HEK293 (cell line): ENCODE measurements at regions not wholly inside any gene's neighbourhood (a gene's known extent, or its start where the extent isn't known, plus 50 kb on each side); places are given as distances from the start of the nearest gene placed in this dataset.

Experiments
- CTCF ChIA-PET: fragments of 350-600 bp; formaldehyde crosslinking; extraction: SDS; loops from one replicate; lab custom pipeline; 2021; ENCODE audit warnings: antibody characterized with exemption; lab: Yijun Ruan, JAX
- POLR2A ChIA-PET: fragments of 300-600 bp; formaldehyde crosslinking; extraction: SDS; loops from one replicate; lab custom pipeline; 2020; ENCODE audit warnings: antibody characterized with exemption, inconsistent platforms; lab: Yijun Ruan, JAX
- H3K27ac ChIP-seq: fragments of 200-500 bp; sonication (Bioruptor generic); 2 replicates; pipeline ENCODE4 v1.5.1; 2014; ENCODE audit warnings: low read depth, low read length, control low read depth, inconsistent platforms; ENCODE audit errors: extremely low read depth
- H3K36me3 ChIP-seq, 2 experiments: fragments of 200-500 bp in 1 of 2; sonication (Bioruptor generic) in 1 of 2; 1 replicate in 1 of 2; 2 replicates in 1 of 2; pipeline ENCODE4 v1.5.1; 2014 to 2017; ENCODE audit warnings: inconsistent platforms in 2 of 2, low read length in 2 of 2; ENCODE audit not compliant: control insufficient read depth in 2 of 2, insufficient read depth in 1 of 2
- H3K4me1 ChIP-seq: fragments of 200-500 bp; sonication (Bioruptor generic); 2 replicates; pipeline ENCODE4 v1.5.1; 2014; ENCODE audit warnings: mild to moderate bottlenecking, low read length, inconsistent platforms; ENCODE audit not compliant: control insufficient read depth, insufficient read depth
- H3K4me3 ChIP-seq: 2 replicates; pipeline ENCODE4 v1.5.1; 2011; ENCODE audit warnings: low read depth, mild to moderate bottlenecking, control low read depth, low read length, moderate library complexity
- H3K9me3 ChIP-seq: fragments of 200-500 bp; sonication (Bioruptor generic); 2 replicates; pipeline ENCODE4 v1.5.1; 2014; ENCODE audit warnings: low read depth, low read length, inconsistent platforms; ENCODE audit not compliant: control insufficient read depth, insufficient read depth
- GLIS1 ChIP-seq: fragments of 450-650 bp; formaldehyde crosslinking; IDR thresholded peaks from 2 replicates; pipeline ENCODE4 v1.5.1; 2016; ENCODE audit warnings: missing biosample characterization, missing genetic modification characterization
- HOXC10 ChIP-seq: sonication (generic); formaldehyde crosslinking; IDR thresholded peaks from 2 replicates; pipeline ENCODE4 v1.8.1; 2023; ENCODE audit warnings: mild to moderate bottlenecking, missing genetic modification reagents
- KLF1 ChIP-seq: fragments of 450-650 bp; formaldehyde crosslinking; IDR thresholded peaks from 2 replicates; pipeline ENCODE4 v1.5.1; 2016; ENCODE audit warnings: missing biosample characterization, missing genetic modification characterization
- KLF8 ChIP-seq: fragments of 450-650 bp; formaldehyde crosslinking; IDR thresholded peaks from 2 replicates; pipeline ENCODE4 v1.5.1; 2016; ENCODE audit warnings: missing biosample characterization, missing genetic modification characterization
- MYNN ChIP-seq: fragments of 450-650 bp; formaldehyde crosslinking; IDR thresholded peaks from 2 replicates; pipeline ENCODE4 v1.5.1; 2016; ENCODE audit warnings: missing biosample characterization, missing genetic modification characterization, borderline replicate concordance
- PRDM10 ChIP-seq: fragments of 450-650 bp; formaldehyde crosslinking; IDR thresholded peaks from 2 replicates; pipeline ENCODE4 v1.5.1; 2016; ENCODE audit warnings: missing biosample characterization, missing genetic modification characterization
- REPIN1 ChIP-seq: fragments of 450-650 bp; formaldehyde crosslinking; IDR thresholded peaks from 2 replicates; pipeline ENCODE4 v1.5.1; 2017; ENCODE audit warnings: missing biosample characterization, missing genetic modification characterization, low read depth
- ZBTB17 ChIP-seq: fragments of 450-650 bp; formaldehyde crosslinking; IDR thresholded peaks from 2 replicates; pipeline ENCODE4 v1.5.1; 2016; ENCODE audit warnings: missing biosample characterization, missing genetic modification characterization
- ZNF146 ChIP-seq: fragments of 450-650 bp; formaldehyde crosslinking; IDR thresholded peaks from 2 replicates; pipeline ENCODE4 v1.5.1; 2016; ENCODE audit warnings: missing biosample characterization, missing genetic modification characterization
- ZNF174 ChIP-seq: fragments of 450-650 bp; formaldehyde crosslinking; IDR thresholded peaks from 2 replicates; pipeline ENCODE4 v1.5.0; 2017; ENCODE audit warnings: missing biosample characterization, mild to moderate bottlenecking, missing genetic modification characterization
- ZNF184 ChIP-seq: fragments of 450-650 bp; IDR thresholded peaks from 2 replicates; pipeline ENCODE4 v1.5.1; 2018; ENCODE audit warnings: missing biosample characterization, mild to moderate bottlenecking, missing genetic modification characterization
- ZNF223 ChIP-seq: fragments of 450-650 bp; formaldehyde crosslinking; IDR thresholded peaks from 2 replicates; pipeline ENCODE4 v1.5.1; 2016; ENCODE audit warnings: missing biosample characterization, missing genetic modification characterization
- ZNF23 ChIP-seq: fragments of 450-650 bp; formaldehyde crosslinking; IDR thresholded peaks from 2 replicates; pipeline ENCODE4 v1.5.1; 2016; ENCODE audit warnings: missing biosample characterization, missing genetic modification characterization, borderline replicate concordance
- ZNF48 ChIP-seq: fragments of 450-650 bp; formaldehyde crosslinking; IDR thresholded peaks from 2 replicates; pipeline ENCODE4 v1.5.1; 2016; ENCODE audit warnings: missing biosample characterization, missing genetic modification characterization
- ZNF571 ChIP-seq: fragments of 450-650 bp; formaldehyde crosslinking; IDR thresholded peaks from 2 replicates; pipeline ENCODE4 v1.5.0; 2017; ENCODE audit warnings: missing biosample characterization, missing genetic modification characterization
- ZNF580 ChIP-seq: fragments of 450-650 bp; formaldehyde crosslinking; IDR thresholded peaks from 2 replicates; pipeline ENCODE4 v1.5.1; 2016; ENCODE audit warnings: missing biosample characterization, missing genetic modification characterization
- ZNF660 ChIP-seq: fragments of 450-650 bp; IDR thresholded peaks from 2 replicates; pipeline ENCODE4 v1.5.1; 2018; ENCODE audit warnings: missing biosample characterization, mild to moderate bottlenecking, missing genetic modification characterization
- ZNF747 ChIP-seq: fragments of 450-650 bp; formaldehyde crosslinking; IDR thresholded peaks from 2 replicates; pipeline ENCODE4 v1.5.1; 2016; ENCODE audit warnings: missing biosample characterization, missing genetic modification characterization
- ZNF776 ChIP-seq: fragments of 450-650 bp; formaldehyde crosslinking; IDR thresholded peaks from 2 replicates; pipeline ENCODE4 v1.5.0; 2017; ENCODE audit warnings: missing biosample characterization, missing genetic modification characterization, borderline replicate concordance
- ZNF792 ChIP-seq: fragments of 450-650 bp; formaldehyde crosslinking; IDR thresholded peaks from 2 replicates; pipeline ENCODE4 v1.5.1; 2016; ENCODE audit warnings: missing biosample characterization, missing genetic modification characterization
- ZSCAN23 ChIP-seq: fragments of 450-650 bp; formaldehyde crosslinking; IDR thresholded peaks from 2 replicates; pipeline ENCODE4 v1.5.1; 2016; ENCODE audit warnings: missing biosample characterization, missing genetic modification characterization
- TF ChIP-seq, protein P1 (sequence below): fragments of 450-650 bp; formaldehyde crosslinking; IDR thresholded peaks from 2 replicates; pipeline ENCODE4 v1.5.1; 2017; ENCODE audit warnings: missing biosample characterization, missing genetic modification characterization
- TF ChIP-seq, protein P2 (sequence below): fragments of 450-650 bp; formaldehyde crosslinking; IDR thresholded peaks from 2 replicates; pipeline ENCODE4 v1.5.1; 2017; ENCODE audit warnings: missing biosample characterization, mild to moderate bottlenecking, missing genetic modification characterization, moderate library complexity

GRCh38 chr7:26532471-26532870 is 240.8 kb downstream of the SNX10 start:
- Histone ChIP-seq H3K4me1 (peaks cover 33% of the 10 kb centered on the region), H3K36me3 (no peaks in the 10 kb centered on the region), H3K27ac (no peak overlapping the region), H3K9me3 (no peaks in the 10 kb centered on the region; the same call in 1 of the 2 replicates), H3K4me3 (no peak overlapping the region)
- ChIA-PET POLR2A (no interaction called here), CTCF (interaction anchor here (0.8 to 1.2 kb wide), 2 partner anchors 32 to 134 kb away, joined by 3 read pairs; no protein-coding TSS in a partner anchor)
- TF ChIP-seq ZNF48 (tag by site-specific recombination) (no peak), ZNF571 (tag by site-specific recombination) (no peak), PRDM10 (tag by site-specific recombination) (no peak), ZSCAN23 (tag by site-specific recombination) (no peak), ZNF792 (tag by site-specific recombination) (no peak), REPIN1 (tag by site-specific recombination) (no peak), KLF8 (tag by site-specific recombination) (no peak), MYNN (tag by site-specific recombination) (no peak), ZNF580 (tag by site-specific recombination) (no peak), ZNF223 (no peak)

GRCh38 chr7:26533217-26533616 is 241.6 kb downstream of the SNX10 start:
- Histone ChIP-seq H3K27ac (no peak overlapping the region), H3K4me3 (no peak overlapping the region), H3K4me1 (peaks cover 33% of the 10 kb centered on the region), H3K36me3 (no peaks in the 10 kb centered on the region), H3K9me3 (no peaks in the 10 kb centered on the region; the same call in 1 of the 2 replicates)
- TF ChIP-seq GLIS1: 0 out of 2 replicates have a peak, but pooled peaks have one; percentile 23
- TF ChIP-seq, protein P1, sequence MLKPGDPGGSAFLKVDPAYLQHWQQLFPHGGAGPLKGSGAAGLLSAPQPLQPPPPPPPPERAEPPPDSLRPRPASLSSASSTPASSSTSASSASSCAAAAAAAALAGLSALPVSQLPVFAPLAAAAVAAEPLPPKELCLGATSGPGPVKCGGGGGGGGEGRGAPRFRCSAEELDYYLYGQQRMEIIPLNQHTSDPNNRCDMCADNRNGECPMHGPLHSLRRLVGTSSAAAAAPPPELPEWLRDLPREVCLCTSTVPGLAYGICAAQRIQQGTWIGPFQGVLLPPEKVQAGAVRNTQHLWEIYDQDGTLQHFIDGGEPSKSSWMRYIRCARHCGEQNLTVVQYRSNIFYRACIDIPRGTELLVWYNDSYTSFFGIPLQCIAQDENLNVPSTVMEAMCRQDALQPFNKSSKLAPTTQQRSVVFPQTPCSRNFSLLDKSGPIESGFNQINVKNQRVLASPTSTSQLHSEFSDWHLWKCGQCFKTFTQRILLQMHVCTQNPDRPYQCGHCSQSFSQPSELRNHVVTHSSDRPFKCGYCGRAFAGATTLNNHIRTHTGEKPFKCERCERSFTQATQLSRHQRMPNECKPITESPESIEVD (tag by site-specific recombination): peak; percentile 52; the same call in 1 of the 2 replicates
- no peak for TF ChIP-seq ZNF747 (tag by site-specific recombination)
- CTCF ChIA-PET: interaction anchor here (0.6 to 1.2 kb wide), 3 partner anchors 29 to 164 kb away, joined by 3 to 4 read pairs (median 3); no protein-coding TSS in a partner anchor
- POLR2A ChIA-PET: no interaction called here

GRCh38 chr7:26534649-26535482 is 243.2 kb downstream of the SNX10 start:
- CTCF ChIA-PET: interaction anchor here (1.2 kb wide), 1 partner anchor 132 kb away, joined by 3 read pairs; no protein-coding TSS in a partner anchor
- no peaks in the 10 kb centered on the region for H3K36me3 ChIP-seq
- H3K4me3 ChIP-seq: no peak overlapping the region
- peak overlapping the region; percentile 95 for H3K27ac ChIP-seq
- no peaks in the 10 kb centered on the region; the same call in 1 of the 2 replicates for H3K9me3 ChIP-seq
- peaks cover 33% of the 10 kb centered on the region for H3K4me1 ChIP-seq
- POLR2A ChIA-PET: interaction anchor here (0.7 kb wide), 2 partner anchors 231 to 1367 kb away, joined by 4 read pairs; no protein-coding TSS in a partner anchor
- peak; percentile 71; the same call in 1 of the 2 replicates for TF ChIP-seq ZNF660 (tag by site-specific recombination)
- no peak for TF ChIP-seq KLF1 (tag by site-specific recombination)
- TF ChIP-seq ZNF23 (tag by site-specific recombination): no peak
- TF ChIP-seq, protein P2, sequence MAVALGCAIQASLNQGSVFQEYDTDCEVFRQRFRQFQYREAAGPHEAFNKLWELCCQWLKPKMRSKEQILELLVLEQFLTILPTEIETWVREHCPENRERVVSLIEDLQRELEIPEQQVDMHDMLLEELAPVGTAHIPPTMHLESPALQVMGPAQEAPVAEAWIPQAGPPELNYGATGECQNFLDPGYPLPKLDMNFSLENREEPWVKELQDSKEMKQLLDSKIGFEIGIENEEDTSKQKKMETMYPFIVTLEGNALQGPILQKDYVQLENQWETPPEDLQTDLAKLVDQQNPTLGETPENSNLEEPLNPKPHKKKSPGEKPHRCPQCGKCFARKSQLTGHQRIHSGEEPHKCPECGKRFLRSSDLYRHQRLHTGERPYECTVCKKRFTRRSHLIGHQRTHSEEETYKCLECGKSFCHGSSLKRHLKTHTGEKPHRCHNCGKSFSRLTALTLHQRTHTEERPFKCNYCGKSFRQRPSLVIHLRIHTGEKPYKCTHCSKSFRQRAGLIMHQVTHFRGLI (tag by site-specific recombination): peak; percentile 40; the same call in 1 of the 2 replicates
- no peak; the same call in 1 of the 2 replicates for TF ChIP-seq ZNF146 (tag by site-specific recombination)
- no peak for TF ChIP-seq ZNF776
- TF ChIP-seq ZBTB17 (tag by site-specific recombination): peak; percentile 53; the same call in 1 of the 2 replicates
- no peak for TF ChIP-seq ZNF792 (tag by site-specific recombination)
- TF ChIP-seq ZNF174 (tag by site-specific recombination): no peak
- TF ChIP-seq HOXC10: no peak
- no peak for TF ChIP-seq ZNF184 (tag by site-specific recombination)
- TF ChIP-seq REPIN1 (tag by site-specific recombination): no peak
